IPS-18c (cell line): ENCODE measurements at regions not wholly inside any gene's neighbourhood (a gene's known extent, or its start where the extent isn't known, plus 50 kb on each side); places are given as distances from the start of the nearest gene placed in this dataset.

Experiments used
- H3K4me3 ChIP-seq: 2 replicates; pipeline ENCODE4 v1.7.0; 2013; ENCODE audit warnings: low read depth, mild to moderate bottlenecking, low read length, moderate library complexity; ENCODE audit not compliant: insufficient read depth
- H3K9me3 ChIP-seq: one replicate; pipeline ENCODE4 v1.6.1; 2013; ENCODE audit warnings: mild to moderate bottlenecking, low read length, moderate library complexity; ENCODE audit not compliant: control insufficient read depth, insufficient read depth

DNA sequence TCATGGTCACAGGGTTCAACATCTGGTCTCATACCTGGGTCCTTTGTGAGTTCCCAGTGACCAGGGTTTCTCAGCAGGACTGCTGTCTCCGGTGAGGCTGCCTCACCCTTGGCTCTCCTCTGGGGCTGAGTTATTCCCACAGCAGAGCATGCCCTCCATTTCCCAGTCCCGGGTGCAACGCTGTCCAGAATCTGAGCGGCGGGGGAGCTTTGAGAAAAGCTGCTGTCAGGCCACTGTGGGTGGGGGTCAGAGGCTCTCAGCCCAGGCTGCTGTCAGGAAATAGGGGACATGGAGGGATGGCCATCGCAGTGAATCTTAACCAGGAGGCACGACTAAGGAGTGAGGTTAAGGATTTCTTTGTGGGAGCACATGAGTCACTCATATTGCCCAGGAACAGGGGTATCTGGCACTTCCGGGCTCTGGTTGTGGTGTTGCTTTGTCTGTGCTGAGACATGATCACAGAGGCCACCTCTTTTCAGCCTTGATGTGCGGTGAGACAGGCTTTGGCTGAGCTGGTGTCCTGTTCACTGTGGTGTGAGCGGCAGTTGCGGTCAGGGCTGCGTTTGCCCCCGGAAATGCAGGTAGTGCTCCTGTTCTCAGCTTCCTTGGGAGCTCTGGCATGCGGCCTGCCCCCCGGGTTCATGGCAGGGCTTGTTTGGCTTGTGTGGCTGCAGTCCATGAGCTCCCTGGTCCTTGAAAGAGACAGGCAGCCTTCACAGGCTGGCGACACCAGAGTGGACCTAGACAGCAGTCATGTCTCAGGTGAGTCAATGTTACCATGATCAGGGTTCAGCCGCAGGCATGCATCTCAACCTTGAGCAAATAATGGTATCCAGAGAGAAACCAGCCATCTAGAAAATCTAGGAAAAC, 310.7 kb upstream of the MYT1L start:
- Histone ChIP-seq H3K4me3 (no peak overlapping the region), H3K9me3 (no peaks in the 10 kb centered on the region)

DNA sequence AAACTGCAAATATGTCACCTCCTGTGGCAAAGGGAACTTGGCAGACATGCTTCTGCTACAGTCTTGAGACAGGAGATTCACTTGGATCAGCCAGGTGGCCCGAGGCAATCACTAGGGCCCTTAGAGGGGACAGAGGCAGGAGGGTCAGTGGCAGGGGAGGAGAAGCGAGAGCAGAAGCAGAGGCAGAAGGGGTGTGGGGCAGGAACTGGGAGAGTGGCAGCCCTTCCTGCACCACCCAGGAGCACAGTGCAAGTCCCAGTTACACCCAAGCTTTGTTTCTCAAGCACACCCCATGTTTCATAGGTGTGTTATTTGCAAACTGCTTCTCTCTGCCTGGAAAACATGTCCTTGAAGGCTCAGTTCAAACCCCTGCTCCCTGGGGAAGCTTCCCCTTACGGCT, 309.7 kb upstream of the MYT1L start:
- H3K9me3 ChIP-seq, result no peaks in the 10 kb centered on the region
- no peak overlapping the region for H3K4me3 ChIP-seq

DNA sequence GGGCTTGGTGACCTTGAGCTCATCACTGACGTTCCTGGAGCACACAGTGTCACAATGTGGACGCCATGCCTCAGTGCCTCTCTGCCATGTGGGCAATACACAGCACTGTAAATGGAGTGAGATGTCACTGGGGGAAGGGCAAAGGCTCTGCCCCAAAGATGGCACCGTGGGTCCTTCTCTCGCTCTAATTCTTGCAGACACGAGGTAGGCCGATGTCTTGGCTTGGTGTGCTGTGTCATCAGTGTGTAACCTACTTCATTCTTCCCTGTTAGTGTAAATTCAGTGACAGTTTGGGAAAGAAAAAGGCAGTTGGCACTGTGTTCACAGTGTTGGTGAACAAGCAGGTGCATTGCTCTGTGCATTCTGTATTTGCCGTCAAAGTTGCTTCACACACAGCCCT, 309.3 kb upstream of the MYT1L start:
- H3K4me3 ChIP-seq, result no peak overlapping the region
- no peaks in the 10 kb centered on the region for H3K9me3 ChIP-seq

DNA sequence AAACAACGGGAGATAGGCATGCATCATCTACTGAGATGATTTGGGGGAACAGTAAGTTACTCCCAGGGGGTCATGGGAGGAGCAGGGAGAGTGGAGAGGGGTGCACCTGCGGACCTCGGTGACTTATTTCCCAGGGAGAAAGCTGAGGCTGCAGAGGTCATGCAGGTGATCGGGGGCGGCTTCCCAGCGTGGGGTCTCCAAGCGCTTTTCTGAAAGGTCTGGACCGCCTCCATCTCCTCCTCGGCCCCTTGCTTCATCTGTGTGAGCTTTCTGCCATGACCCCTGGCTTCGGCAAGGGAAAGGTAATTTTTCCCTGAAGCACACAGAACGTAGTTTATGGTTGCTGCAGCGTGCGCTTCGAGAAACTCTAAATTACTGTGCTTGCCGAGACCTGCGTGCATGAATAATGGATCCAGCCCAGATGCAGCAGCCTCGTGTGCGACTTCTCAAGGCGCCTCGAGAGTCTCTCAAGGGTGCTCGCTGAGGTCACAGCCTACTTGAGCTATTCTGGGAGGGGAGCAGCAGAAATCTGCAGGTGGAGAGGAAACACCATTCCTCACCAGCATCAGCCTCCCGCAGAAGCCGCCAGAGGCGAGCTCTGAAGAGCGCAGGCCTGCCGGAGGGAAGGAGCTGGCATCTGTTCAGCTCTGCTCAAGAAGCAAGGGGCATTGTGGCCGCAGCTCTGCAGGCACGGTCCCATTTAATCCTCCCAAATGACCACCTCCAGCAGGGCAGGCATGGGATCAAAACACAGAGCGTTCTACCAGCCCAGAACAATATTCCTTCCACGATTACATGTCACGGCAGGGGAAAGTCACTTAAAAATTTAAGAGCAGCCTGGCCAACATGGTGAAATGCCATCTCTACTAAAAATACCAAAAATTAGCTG, 308.4 kb upstream of the MYT1L start:
- Histone ChIP-seq H3K4me3 (no peak overlapping the region), H3K9me3 (no peaks in the 10 kb centered on the region)

DNA sequence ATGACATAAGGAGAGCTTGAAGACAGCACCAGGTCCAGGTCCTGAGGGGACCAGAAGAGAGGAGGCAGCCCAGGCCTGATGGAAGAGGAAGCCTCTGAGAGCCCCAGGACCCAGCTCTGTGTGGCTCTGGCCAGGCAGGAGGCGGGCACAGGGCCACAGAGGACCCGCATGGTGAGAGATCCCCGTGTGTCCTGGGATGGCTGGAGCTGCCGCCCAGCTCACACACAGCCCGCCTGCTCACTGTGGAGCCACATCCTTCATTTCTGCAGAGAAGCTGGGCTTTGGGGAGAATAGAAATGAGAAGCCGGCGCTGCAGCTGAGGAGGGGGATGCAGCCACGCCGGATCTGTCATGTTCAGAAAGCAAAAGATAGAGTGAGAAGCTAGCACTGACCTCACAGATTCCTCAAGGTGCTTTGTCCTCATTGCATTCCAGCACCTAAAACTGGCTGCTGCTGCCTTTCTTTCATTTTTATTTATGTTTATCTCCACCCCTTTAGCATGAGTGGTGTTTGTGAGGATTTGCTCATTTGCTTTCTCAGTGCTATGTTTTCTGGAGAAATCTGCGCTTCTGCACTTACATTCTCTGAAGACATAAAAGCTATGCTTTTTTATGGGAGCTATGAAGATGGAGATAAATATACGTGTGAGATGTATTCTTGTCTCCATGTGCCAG, 307.6 kb upstream of the MYT1L start:
- no peak overlapping the region for H3K4me3 ChIP-seq
- H3K9me3 ChIP-seq, result no peaks in the 10 kb centered on the region

DNA sequence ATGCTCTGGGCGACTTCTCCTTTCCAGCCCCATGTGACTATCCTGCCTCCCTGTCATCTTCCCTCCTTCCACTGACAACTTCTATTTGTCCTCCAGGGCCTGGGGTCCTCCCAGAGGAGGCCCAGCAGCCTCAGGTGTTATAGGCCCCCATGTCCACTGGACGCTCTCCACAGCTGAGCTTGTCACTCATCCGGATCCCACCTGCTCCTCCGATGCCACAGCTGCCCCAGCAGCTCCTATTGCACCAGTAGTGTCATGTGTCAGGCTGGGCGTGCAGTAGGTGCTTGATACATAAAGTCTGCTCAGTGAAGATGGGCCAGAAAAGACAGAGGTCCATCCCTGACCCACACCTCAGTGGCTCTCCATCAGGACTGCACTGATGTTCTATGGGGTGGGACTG, 305.7 kb upstream of the MYT1L start:
- H3K4me3 ChIP-seq, result no peak overlapping the region
- H3K9me3 ChIP-seq, result no peaks in the 10 kb centered on the region

DNA sequence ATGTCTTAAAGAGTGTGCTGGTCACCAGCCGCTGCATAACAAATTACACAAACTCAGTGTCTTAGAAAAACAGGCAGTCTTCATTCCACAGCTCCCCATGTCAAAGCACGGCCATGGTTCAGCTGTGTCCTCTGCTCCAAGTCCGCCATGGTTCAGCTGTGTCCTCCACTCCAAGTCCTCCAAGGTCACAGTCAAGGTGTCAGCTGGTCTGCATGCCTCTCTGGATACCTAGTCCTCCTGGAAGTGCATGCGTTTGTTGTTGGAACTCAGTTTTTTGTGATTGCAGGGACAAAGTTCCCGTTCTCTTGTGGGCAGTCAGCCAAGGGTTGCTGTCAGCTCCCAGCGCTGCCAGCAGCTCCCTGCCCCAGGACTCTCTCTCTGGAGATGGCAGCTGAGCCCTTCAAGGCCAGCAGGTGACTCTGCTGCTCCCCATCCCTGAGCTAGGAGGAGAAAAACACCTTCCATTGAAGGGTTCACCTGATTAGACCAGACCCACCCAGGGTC, 304.0 kb upstream of the MYT1L start:
- Histone ChIP-seq H3K4me3 (no peak overlapping the region), H3K9me3 (no peaks in the 10 kb centered on the region)

DNA sequence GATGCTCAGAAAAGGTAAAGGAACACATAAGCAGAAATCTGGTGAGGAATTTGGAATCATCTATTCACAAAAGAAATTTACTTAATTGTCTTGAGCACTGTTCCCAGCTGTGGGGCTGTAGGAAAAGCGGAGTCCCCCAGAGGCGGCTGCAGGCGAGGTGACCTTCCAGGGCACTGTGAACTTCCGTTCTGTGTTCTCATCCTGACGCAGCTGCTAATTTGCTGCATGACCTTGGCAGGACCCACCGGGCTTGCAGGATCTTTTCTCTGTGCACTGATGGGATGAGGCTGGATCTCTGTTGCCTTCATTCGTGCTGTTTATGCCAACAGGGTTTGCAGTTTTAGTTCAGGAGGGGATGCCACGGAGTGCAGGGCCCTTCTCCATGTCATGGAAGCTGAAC, 301.9 kb upstream of the MYT1L start:
- Histone ChIP-seq H3K4me3 (no peak overlapping the region), H3K9me3 (no peaks in the 10 kb centered on the region)

DNA sequence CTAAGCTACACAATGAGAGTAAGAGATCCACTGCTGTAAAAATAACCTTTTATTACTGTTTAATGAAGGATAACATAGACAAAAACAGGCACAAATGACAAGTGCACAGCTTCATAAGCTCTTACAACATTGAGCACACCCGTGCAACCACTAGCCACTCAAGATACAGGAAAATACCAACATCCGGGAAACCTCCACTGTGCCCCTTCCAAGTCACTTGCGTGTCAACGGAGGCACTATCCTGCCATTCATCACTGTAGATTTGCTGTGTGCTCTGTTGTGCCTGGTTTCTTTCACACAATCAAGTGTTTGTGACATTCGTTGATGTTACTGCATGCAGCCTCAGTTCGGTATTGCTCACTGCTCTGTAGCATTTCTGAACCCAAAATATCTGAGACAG, 292.9 kb upstream of the MYT1L start:
- Histone ChIP-seq H3K9me3 (no peaks in the 10 kb centered on the region), H3K4me3 (no peak overlapping the region)

DNA sequence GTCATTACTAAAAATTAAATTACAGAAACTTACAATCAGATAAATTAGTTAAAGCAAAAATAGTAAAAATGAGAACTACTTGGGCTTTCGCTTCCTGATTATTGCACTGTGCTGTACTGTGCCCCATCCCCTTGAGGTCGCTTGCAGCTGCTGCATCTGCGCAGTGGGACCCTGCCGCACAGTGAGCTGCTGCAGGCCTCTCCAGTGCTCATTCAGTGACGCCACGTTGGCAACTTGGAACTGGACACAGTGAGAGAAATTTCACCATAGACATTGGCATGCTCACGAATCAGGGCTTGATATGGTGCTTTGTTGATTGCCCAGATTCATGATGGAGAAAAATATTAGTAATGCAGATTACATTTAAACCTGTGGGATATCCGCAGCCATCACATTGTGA, 290.8 kb upstream of the MYT1L start:
- Histone ChIP-seq H3K9me3 (no peaks in the 10 kb centered on the region), H3K4me3 (no peak overlapping the region)

DNA sequence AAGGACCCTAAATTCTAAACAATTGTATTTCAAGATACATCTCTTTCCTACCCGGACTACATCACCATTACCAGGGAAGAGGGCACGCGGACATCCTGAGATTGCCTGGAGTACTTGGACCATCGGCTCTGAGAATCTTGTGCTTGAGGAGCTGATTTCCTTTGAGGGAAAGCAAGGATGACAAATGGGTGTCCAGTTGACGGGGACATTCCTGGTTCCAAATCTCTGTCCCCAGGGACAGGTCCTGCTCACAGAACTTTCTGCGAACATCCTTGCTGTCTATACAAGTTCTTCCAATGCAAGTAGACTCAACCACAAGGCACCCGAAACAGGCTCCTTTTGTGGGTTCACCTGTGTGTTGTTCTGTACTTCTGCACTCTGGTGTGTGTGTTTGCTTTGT, 289.5 kb upstream of the MYT1L start:
- Histone ChIP-seq H3K4me3 (no peak overlapping the region), H3K9me3 (no peaks in the 10 kb centered on the region)

DNA sequence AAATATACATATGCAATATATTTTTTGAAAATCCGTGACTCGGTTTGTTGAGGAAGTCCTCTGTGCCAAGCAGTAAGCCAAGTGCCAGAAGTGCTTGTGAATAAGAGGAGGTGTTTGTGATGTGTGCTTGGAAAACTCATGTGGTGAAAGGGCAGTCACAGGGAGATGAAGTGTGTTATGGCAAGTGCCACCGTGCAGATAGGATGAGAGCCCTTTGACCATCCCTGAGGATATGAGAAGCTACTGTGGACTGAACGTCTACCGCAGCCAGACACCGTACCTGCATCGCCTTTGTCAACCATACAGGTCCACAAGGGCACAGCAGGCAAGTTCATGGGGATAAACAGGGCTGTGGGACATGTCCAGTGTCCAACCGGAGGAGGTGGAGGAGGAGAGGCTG, 288.9 kb upstream of the MYT1L start:
- H3K4me3 ChIP-seq, result no peak overlapping the region
- H3K9me3 ChIP-seq, result no peaks in the 10 kb centered on the region

DNA sequence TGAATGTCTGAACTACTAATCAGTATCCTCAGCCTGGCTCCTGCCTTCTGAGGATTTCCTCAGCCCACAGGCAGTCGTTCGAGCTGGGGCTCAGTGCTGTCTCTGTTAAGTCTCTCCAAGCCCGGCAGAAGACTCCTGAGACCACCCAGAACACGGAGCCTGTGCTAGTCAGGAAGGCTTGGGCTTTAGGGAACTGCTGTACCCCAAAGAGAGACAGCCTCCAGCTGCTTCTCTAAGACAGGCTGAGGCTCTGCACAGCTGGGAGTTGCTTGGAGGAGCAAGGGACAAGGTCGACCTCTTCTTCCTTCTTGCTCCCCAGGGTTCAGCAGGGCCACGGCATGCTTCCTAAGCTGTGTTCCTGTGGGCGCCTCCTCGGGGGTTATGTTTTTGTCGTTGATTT, 283.4 kb upstream of the MYT1L start:
- Histone ChIP-seq H3K4me3 (no peak overlapping the region), H3K9me3 (no peaks in the 10 kb centered on the region)

DNA sequence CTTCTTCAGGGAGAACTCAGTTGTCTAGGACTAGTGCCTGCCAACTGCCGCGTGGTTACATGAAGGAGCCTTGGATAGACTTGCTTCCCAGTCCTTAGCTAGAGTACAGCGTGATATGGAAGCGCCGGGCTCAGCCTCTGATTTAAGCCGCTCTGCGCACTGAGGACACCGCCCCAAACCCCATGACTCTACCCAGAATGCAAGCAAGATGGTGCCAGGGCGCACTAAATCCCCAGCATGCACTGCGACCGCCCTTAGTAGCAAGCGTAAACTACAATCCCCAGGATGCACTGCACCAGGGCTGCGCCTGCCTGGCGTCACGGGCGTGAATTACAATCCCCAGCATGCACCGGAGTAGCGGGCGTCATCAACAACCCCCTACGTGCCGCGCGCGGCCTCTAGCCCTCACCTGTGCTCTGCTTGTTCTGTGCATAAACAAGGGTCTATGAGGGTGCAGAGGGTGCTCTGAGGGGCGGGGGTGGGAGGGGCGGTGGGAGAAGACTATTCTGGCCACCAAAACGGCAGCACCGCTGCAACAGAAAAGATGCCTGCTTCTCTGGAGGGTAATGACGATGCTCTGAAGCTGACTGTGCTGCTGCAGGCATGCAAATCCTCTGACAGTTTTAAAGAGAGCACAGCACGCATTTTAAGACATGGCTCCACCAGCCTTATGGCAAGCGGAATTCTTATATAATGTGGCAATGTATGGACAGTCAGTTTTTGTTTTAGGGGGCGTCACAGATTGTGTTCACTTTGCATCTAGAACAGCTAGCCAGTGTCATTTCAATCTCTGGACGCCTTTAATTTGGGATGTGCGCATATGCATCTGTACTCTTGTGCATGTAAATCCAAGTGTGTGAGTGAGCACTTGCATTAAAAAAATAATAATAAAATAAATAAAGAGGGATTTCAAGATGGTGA, 282.5 kb upstream of the MYT1L start:
- H3K4me3 ChIP-seq, result peak overlapping the region; percentile 59; the same call in 1 of the 2 replicates

DNA sequence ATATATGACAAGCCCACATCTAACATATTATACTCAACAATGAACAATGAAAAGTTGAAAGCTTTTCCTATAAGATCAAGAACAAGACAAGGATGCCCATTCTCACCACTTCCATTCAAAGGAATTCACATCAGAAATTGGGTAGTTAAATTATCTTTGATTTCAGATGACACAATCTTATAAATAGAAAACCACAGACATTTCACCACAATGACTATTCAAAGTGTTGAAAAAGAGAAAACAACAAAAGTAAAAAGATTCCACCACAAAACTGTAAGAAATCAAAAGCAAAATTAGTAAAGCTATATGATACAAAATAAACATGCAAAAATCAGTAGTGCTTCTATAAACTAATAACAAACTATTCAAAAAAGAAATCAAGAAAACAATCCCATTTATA, 279.7 kb upstream of the MYT1L start:
- Histone ChIP-seq H3K4me3 (no peak overlapping the region), H3K9me3 (no peaks in the 10 kb centered on the region)

More for the DNA sequence above, 282.5 kb upstream of the MYT1L start:
- no peaks in the 10 kb centered on the region for H3K9me3 ChIP-seq

DNA sequence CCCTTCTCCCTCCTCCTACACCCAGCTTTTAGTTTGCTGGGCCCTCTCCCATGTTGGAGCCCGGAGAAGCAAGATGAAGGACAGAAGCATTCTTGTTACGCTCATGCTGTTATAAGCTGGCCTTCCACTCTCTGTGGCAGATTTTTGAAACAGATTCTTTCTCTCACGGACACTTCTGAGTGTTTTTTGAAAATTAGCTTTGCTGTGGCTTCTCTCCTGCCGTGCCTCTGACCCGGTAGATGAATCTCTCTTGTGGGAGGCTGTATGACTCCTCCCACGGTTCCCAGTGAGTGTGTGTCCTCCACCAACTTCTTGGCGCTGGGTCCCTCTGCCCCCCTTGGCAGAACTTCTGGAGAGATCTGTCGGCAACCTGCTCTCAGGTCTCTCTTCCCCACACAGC, 269.3 kb upstream of the MYT1L start:
- H3K9me3 ChIP-seq, result no peaks in the 10 kb centered on the region
- H3K4me3 ChIP-seq, result no peak overlapping the region

DNA sequence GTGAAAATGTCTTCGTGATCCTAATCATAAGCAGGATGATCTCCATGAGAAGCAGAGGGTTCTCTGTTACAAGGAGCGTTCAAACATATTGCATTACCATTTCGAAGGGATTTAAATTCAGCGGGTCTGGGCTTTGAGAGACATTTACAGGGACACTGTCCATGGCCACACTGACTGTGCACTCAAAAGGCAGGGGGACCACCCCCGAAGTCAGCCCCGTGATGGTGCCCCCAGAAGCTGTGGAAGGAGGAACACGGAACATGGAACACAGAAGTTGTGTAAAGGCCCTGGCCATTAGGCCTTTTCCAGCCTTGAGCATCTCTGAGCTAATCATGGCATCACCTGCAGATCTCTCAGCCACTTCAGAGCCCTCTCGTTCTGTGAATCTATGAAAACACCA, 268.4 kb upstream of the MYT1L start:
- H3K4me3 ChIP-seq, result no peak overlapping the region
- no peaks in the 10 kb centered on the region for H3K9me3 ChIP-seq
